HepG2 (cell line): ENCODE measurements at regions not wholly inside any gene's neighbourhood (a gene's known extent, or its start where the extent isn't known, plus 50 kb on each side); places are given as distances from the start of the nearest gene placed in this dataset.

ENCODE experiments used
- ATF1 ChIP-seq: IDR thresholded peaks from 2 replicates; pipeline ENCODE4 v1.6.1; 2016; ENCODE audit warnings: mild to moderate bottlenecking, control low read depth
- CHD2 ChIP-seq: IDR thresholded peaks from 2 replicates; pipeline ENCODE4 v1.6.1; 2011; ENCODE audit warnings: low read depth, low read length, improper control_type of control experiment
- ELF4 ChIP-seq: sonication (generic); formaldehyde crosslinking; IDR thresholded peaks from 2 replicates; pipeline ENCODE4 v1.5.0; 2020; ENCODE audit warnings: missing genetic modification reagents, mild to moderate bottlenecking, moderate library complexity, borderline replicate concordance
- MBNL3 ChIP-seq: fragments of 250-450 bp; sonication (Bioruptor Pico); conservative IDR thresholded peaks from 2 replicates; pipeline ENCODE4 v1.8.0; 2022; ENCODE audit warnings: mild to moderate bottlenecking, inconsistent platforms
- POLR2A ChIP-seq, 2 experiments: IDR thresholded peaks; 2 replicates each; pipeline ENCODE4 v1.6.1; 2011; ENCODE audit warnings: low read depth in 2 of 2, low read length in 2 of 2, mild to moderate bottlenecking in 1 of 2, moderate library complexity in 1 of 2; ENCODE audit not compliant: insufficient read depth in 1 of 2
- SMARCC2 ChIP-seq: fragments of 450-650 bp; IDR thresholded peaks from 2 replicates; pipeline ENCODE4 v1.6.1; 2017; ENCODE audit warnings: antibody characterized with exemption, mild to moderate bottlenecking
- SUZ12 ChIP-seq: fragments of 150-350 bp; IDR thresholded peaks from 2 replicates; pipeline ENCODE4 v1.6.1; 2014; ENCODE audit warnings: low read depth, low read length
- ZNF124 ChIP-seq: sonication (generic); formaldehyde crosslinking; IDR thresholded peaks from 2 replicates; pipeline ENCODE4 v1.4.0; 2020; ENCODE audit warnings: missing genetic modification reagents
- ZNF75D ChIP-seq: sonication (generic); formaldehyde crosslinking; IDR thresholded peaks from 2 replicates; pipeline ENCODE4 v1.8.1; 2023; ENCODE audit warnings: missing genetic modification reagents, mild to moderate bottlenecking, borderline replicate concordance
- ZNF768 ChIP-seq: sonication (generic); formaldehyde crosslinking; IDR thresholded peaks from 2 replicates; pipeline ENCODE4 v1.4.0; 2020; ENCODE audit warnings: missing genetic modification reagents

GRCh38 chr1:112285746-112286145 lies 110.3 kb upstream of the CTTNBP2NL start:
- no peak for TF ChIP-seq ZNF768
- TF ChIP-seq ZNF124 (CRISPR knock-in tag) = no peak
- no peak for TF ChIP-seq POLR2A (IDR thresholded peaks at IDR 0.05; ENCODE audit: insufficient read depth in 1 of 2, low read depth in 2 of 2, low read length in 2 of 2)
- no peak for TF ChIP-seq ATF1 (CRISPR knock-in tag)
- no peak for TF ChIP-seq SUZ12
- TF ChIP-seq ZNF75D (CRISPR knock-in tag) = no peak
- no peak for TF ChIP-seq ELF4 (CRISPR knock-in tag)
- TF ChIP-seq CHD2 = no peak
- TF ChIP-seq SMARCC2 = no peak
- no peak for TF ChIP-seq MBNL3 (CRISPR knock-in tag)
